ENCODE measurements at regions not wholly inside any gene's neighbourhood (a gene's known extent, or its start where the extent isn't known, plus 50 kb on each side); places are given as distances from the start of the nearest gene placed in this dataset.

DNA sequence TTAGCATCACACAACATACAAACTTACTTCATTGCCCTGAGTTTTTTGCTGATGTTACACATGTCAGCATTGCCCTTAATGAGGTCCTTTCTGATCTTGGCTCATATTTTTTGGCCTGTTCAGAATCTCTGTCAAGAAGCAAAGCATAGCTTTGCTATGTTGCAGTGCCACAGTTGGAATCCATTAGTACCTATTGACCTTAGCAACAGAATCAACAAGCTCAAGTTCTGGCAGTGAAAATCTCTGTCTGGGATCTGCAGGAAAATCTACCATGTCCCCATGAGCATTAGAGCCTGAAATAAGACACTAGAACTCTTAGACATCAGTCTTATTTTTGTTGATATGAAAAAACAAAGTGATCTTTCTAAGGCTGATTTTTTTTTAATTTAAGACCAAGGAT lies 105.6 kb upstream of the FHL2 start:
- no peak overlapping the region for H3K27ac Mint-ChIP-seq
- no peak overlapping the region for H3K4me3 Mint-ChIP-seq
- peaks cover 7% of the 10 kb centered on the region for H3K27me3 Mint-ChIP-seq
- H3K9me3 Mint-ChIP-seq: peaks cover 0 to 7% (median 3%) of the 10 kb centered on the region in 7 donors
- Histone ChIP-seq H3K4me1 (ENCODE audit: control insufficient read depth, insufficient read depth, low read length, poor library complexity, severe bottlenecking) (no peaks in the 10 kb centered on the region), H3K27me3 (ENCODE audit: control insufficient read depth, insufficient read depth, low read length) (peaks cover 5% of the 10 kb centered on the region), H3K9me3 (ENCODE audit: control insufficient read depth in 2 of 2, low read length in 2 of 2) (no peaks in the 10 kb centered on the region), H3K27ac (ENCODE audit: insufficient read depth, low read length, poor library complexity, severe bottlenecking) (no peak overlapping the region), H3K4me3 (ENCODE audit: low read depth, low read length) (no peak overlapping the region), H3K36me3 (ENCODE audit: control insufficient read depth, insufficient read depth, low read length) (no peaks in the 10 kb centered on the region)
- H3K36me3 Mint-ChIP-seq: no peaks in the 10 kb centered on the region
- no peaks in the 10 kb centered on the region for H3K4me1 Mint-ChIP-seq
- no peak for DNase-seq
- ATAC-seq (ENCODE audit: low read depth in 2 of 2): no peak

DNA sequence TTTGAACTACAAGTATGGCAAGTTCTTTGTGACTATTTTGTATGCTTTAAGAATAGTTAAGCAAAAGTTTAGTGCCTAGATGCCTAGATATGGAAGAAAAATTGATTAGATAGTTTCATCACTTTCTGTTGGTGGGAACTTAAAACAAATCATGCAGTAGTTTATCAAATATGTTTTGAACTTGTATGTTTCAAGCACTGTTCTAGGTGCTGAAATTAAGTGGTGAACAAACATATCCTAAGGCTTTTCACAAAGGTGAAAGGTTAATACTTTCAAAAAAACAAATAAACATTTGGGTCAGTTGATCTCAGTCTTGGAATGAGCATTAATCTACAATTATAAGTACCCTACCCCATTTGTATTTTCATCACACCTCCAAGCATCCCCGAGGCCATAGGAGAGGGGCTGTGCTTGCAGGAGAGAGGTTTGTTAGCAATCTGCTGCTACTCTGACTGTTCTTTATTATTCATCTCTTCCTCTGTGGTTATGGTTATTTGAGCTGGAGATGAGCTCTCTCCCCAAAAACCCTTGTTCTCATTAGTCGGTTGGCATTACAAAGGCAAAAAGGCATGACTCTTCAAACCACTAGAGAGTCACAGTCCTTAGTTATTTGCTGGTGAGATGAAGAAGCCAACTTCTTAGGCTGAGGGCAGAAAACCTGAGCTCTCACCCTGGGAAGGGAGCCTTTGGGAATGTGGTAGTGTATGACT lies 103.9 kb upstream of the FHL2 start:
- Mint-ChIP-seq H3K36me3 (no peaks in the 10 kb centered on the region), H3K4me1 (no peaks in the 10 kb centered on the region), H3K9me3 (peaks cover 0 to 7% (median 3%) of the 10 kb centered on the region in 7 donors), H3K27ac (no peak overlapping the region), H3K4me3 (no peak overlapping the region), H3K27me3 (peaks cover 7% of the 10 kb centered on the region)
- H3K36me3 ChIP-seq (ENCODE audit: control insufficient read depth, insufficient read depth, low read length): no peaks in the 10 kb centered on the region
- ATAC-seq (ENCODE audit: low read depth in 2 of 2) (no peak), DNase-seq (no peak)
- peaks cover 5% of the 10 kb centered on the region for H3K27me3 ChIP-seq (ENCODE audit: control insufficient read depth, insufficient read depth, low read length)
- H3K4me1 ChIP-seq (ENCODE audit: control insufficient read depth, insufficient read depth, low read length, poor library complexity, severe bottlenecking): no peaks in the 10 kb centered on the region
- no peaks in the 10 kb centered on the region for H3K9me3 ChIP-seq (ENCODE audit: control insufficient read depth in 2 of 2, low read length in 2 of 2)
- H3K27ac ChIP-seq (ENCODE audit: insufficient read depth, low read length, poor library complexity, severe bottlenecking): no peak overlapping the region
- no peak overlapping the region for H3K4me3 ChIP-seq (ENCODE audit: low read depth, low read length)

DNA sequence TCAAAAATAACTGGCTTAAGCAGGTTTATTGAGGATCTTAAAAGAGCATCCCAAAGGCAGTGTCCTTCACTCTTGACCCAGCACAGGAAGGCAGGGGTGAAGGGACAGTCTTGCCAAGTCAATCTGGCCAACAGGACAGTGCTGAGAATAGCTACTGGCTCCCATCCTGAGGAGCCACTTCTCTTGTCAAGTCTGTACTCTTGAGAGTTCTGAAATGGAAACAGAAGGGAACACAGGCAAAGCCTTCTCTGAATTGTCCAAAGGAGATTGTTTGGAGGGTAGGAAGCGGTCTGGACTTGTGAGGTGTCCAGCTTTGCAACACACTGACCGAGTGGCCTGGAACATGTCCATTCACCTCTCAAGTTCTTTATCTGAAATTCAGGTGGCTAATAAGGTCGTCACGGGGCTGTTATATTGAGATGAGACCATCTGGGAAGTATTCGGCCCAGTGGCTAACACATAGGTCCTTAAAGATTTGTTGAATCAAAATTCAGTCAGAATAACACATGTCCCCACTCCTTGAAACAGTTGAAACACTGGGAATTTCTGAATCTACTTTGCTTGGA lies 99.5 kb upstream of the FHL2 start:
- H3K27ac Mint-ChIP-seq: no peak overlapping the region
- Histone ChIP-seq H3K4me3 (ENCODE audit: low read depth, low read length) (no peak overlapping the region), H3K27me3 (ENCODE audit: control insufficient read depth, insufficient read depth, low read length) (peaks cover 8% of the 10 kb centered on the region), H3K9me3 (ENCODE audit: control insufficient read depth in 2 of 2, low read length in 2 of 2) (peaks cover 0 to 2% of the 10 kb centered on the region in 2 experiments), H3K4me1 (ENCODE audit: control insufficient read depth, insufficient read depth, low read length, poor library complexity, severe bottlenecking) (no peaks in the 10 kb centered on the region), H3K36me3 (ENCODE audit: control insufficient read depth, insufficient read depth, low read length) (no peaks in the 10 kb centered on the region), H3K27ac (ENCODE audit: insufficient read depth, low read length, poor library complexity, severe bottlenecking) (no peak overlapping the region)
- no peaks in the 10 kb centered on the region for H3K4me1 Mint-ChIP-seq
- no peak overlapping the region for H3K4me3 Mint-ChIP-seq
- no peak for DNase-seq
- peaks cover 0 to 11% (median 7%) of the 10 kb centered on the region in 7 donors for H3K9me3 Mint-ChIP-seq
- H3K36me3 Mint-ChIP-seq: no peaks in the 10 kb centered on the region
- no peak for ATAC-seq (ENCODE audit: low read depth in 2 of 2)
- peaks cover 30% of the 10 kb centered on the region for H3K27me3 Mint-ChIP-seq

DNA sequence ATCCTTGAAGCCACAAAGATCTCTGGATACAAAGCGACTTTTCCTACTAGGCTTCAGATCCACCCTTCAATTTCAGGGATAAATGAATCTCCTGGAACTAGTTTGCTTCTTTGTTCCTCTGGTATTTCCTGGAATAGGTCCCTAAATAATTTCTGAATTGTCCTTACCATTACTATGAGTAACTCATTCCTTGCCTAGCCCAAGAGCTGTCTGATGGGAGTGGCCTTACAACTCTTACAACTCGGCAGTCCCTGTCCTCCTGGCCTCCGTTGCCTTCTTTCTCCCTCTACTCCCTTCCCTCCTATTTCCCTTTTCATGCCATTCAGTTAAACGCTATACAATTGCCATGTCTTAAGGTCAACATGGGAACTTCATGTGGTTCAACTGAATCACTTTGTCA lies 98.2 kb upstream of the FHL2 start:
- H3K4me1 Mint-ChIP-seq: no peaks in the 10 kb centered on the region
- H3K36me3 Mint-ChIP-seq: peaks cover 6% of the 10 kb centered on the region
- H3K27ac Mint-ChIP-seq: no peak overlapping the region
- H3K4me3 Mint-ChIP-seq: no peak overlapping the region
- Histone ChIP-seq H3K9me3 (ENCODE audit: control insufficient read depth in 2 of 2, low read length in 2 of 2) (peaks cover 9 to 11% of the 10 kb centered on the region in 2 experiments), H3K36me3 (ENCODE audit: control insufficient read depth, insufficient read depth, low read length) (no peaks in the 10 kb centered on the region), H3K27me3 (ENCODE audit: control insufficient read depth, insufficient read depth, low read length) (peaks cover 8% of the 10 kb centered on the region), H3K4me1 (ENCODE audit: control insufficient read depth, insufficient read depth, low read length, poor library complexity, severe bottlenecking) (no peaks in the 10 kb centered on the region), H3K27ac (ENCODE audit: insufficient read depth, low read length, poor library complexity, severe bottlenecking) (no peak overlapping the region), H3K4me3 (ENCODE audit: low read depth, low read length) (no peak overlapping the region)
- peaks cover 0 to 20% (median 9%) of the 10 kb centered on the region in 7 donors for H3K9me3 Mint-ChIP-seq
- no peak for DNase-seq
- H3K27me3 Mint-ChIP-seq: peaks cover 35% of the 10 kb centered on the region
- no peak for ATAC-seq (ENCODE audit: low read depth in 2 of 2)

DNA sequence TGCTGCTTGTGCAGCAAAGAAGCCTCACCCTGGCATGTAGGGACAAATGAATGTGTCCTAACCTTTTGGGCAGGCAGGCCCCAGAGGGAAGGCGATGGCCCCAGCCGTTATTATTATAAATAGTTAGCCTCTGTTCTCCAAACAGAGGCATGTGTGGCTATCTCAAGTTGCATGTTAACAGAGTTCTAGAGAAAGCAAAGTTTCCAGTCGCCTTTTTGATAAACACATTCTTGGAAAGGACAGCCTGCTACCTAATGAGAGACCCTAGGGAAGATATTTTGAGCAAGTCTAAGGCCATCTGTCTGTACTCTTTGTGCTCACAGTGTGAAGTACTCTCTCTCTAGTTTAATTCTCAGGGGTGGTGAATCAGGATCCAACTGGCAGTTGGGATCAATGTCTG lies 97.4 kb upstream of the FHL2 start:
- no peaks in the 10 kb centered on the region for H3K4me1 ChIP-seq (ENCODE audit: control insufficient read depth, insufficient read depth, low read length, poor library complexity, severe bottlenecking)
- no peak for DNase-seq
- no peaks in the 10 kb centered on the region for H3K4me1 Mint-ChIP-seq
- H3K27ac ChIP-seq (ENCODE audit: insufficient read depth, low read length, poor library complexity, severe bottlenecking): no peak overlapping the region
- H3K27me3 ChIP-seq (ENCODE audit: control insufficient read depth, insufficient read depth, low read length): peaks cover 8% of the 10 kb centered on the region
- H3K36me3 ChIP-seq (ENCODE audit: control insufficient read depth, insufficient read depth, low read length): no peaks in the 10 kb centered on the region
- H3K27ac Mint-ChIP-seq: no peak overlapping the region
- H3K9me3 Mint-ChIP-seq: peaks cover 0 to 19% (median 13%) of the 10 kb centered on the region in 7 donors
- peaks cover 32% of the 10 kb centered on the region for H3K27me3 Mint-ChIP-seq
- ATAC-seq (ENCODE audit: low read depth in 2 of 2): no peak
- H3K4me3 ChIP-seq (ENCODE audit: low read depth, low read length): no peak overlapping the region
- H3K9me3 ChIP-seq (ENCODE audit: control insufficient read depth in 2 of 2, low read length in 2 of 2): peaks cover 9 to 11% of the 10 kb centered on the region in 2 experiments
- peaks cover 6% of the 10 kb centered on the region for H3K36me3 Mint-ChIP-seq
- no peak overlapping the region for H3K4me3 Mint-ChIP-seq

DNA sequence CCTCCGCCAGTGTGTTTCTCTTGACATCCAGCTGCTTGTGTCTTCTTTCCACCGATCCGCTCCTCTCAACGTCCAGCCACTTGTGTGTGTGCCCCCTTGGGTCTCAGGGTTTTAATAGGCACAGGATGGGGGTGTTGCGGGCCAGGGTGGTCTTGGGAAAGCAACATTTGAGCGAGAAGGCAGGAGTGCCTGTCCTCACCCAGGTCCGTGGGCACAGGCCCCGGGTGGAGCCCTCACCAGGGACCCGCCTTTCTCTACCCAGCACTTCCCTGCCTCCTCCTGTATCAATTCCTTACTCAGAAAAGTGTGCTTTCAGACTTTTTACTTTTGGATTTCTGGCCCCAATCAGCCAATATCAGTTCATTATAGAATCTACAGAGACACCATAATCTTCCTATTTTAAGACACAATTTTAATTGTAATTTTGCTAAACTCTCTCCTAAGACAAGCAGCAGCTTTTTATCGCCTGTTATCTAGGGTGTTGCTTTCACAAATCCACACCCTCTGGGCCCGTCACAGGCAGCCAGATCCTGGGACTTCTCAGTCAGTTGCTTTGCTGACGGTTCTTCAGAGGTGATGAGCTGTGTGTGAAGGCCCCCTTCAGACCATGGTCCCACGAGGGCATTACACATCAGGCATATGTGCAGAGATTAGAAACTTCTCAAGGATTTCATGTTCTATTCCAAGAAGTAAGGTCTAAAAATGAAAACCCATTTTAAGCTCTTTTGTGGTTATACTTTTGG lies 96.0 kb upstream of the FHL2 start:
- Mint-ChIP-seq H3K9me3 (peaks cover 0 to 15% (median 7%) of the 10 kb centered on the region in 7 donors), H3K27ac (no peak overlapping the region), H3K4me1 (no peaks in the 10 kb centered on the region), H3K36me3 (peaks cover 6% of the 10 kb centered on the region), H3K4me3 (no peak overlapping the region), H3K27me3 (peaks cover 34% of the 10 kb centered on the region)
- Histone ChIP-seq H3K4me3 (ENCODE audit: low read depth, low read length) (no peak overlapping the region), H3K9me3 (ENCODE audit: control insufficient read depth in 2 of 2, low read length in 2 of 2) (peaks cover 9 to 11% of the 10 kb centered on the region in 2 experiments), H3K4me1 (ENCODE audit: control insufficient read depth, insufficient read depth, low read length, poor library complexity, severe bottlenecking) (no peaks in the 10 kb centered on the region), H3K27ac (ENCODE audit: insufficient read depth, low read length, poor library complexity, severe bottlenecking) (no peak overlapping the region), H3K27me3 (ENCODE audit: control insufficient read depth, insufficient read depth, low read length) (peaks cover 8% of the 10 kb centered on the region), H3K36me3 (ENCODE audit: control insufficient read depth, insufficient read depth, low read length) (no peaks in the 10 kb centered on the region)
- ATAC-seq (ENCODE audit: low read depth in 2 of 2) (no peak), DNase-seq (no peak)

DNA sequence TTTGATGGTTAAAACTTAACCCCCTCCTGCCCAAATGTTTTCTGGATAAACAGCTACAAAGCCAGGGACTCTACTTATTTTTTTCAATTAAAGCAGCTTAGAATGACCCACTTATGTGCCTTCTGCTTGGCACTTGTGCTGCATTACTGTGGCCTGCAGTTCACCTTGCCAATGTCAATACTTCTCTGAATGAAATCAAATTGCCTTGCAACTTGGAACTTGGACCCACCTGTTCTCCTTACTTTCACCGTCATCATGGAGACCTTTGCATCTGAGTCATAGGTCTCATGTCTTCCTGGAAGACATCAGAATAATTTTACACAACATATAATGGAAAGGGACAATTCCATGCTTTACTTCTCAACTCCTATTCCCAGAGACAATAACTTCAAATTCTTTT lies 92.1 kb upstream of the FHL2 start:
- H3K9me3 ChIP-seq (ENCODE audit: control insufficient read depth in 2 of 2, low read length in 2 of 2): peaks cover 9 to 11% of the 10 kb centered on the region in 2 experiments
- Mint-ChIP-seq H3K27me3 (peaks cover 37% of the 10 kb centered on the region), H3K9me3 (peaks cover 0 to 15% (median 7%) of the 10 kb centered on the region in 7 donors), H3K36me3 (peaks cover 6% of the 10 kb centered on the region), H3K4me3 (no peak overlapping the region), H3K4me1 (no peaks in the 10 kb centered on the region), H3K27ac (no peak overlapping the region)
- ATAC-seq (ENCODE audit: low read depth in 2 of 2): no peak
- no peak overlapping the region for H3K27ac ChIP-seq (ENCODE audit: insufficient read depth, low read length, poor library complexity, severe bottlenecking)
- DNase-seq: no peak
- H3K27me3 ChIP-seq (ENCODE audit: control insufficient read depth, insufficient read depth, low read length): no peaks in the 10 kb centered on the region
- no peaks in the 10 kb centered on the region for H3K4me1 ChIP-seq (ENCODE audit: control insufficient read depth, insufficient read depth, low read length, poor library complexity, severe bottlenecking)
- no peaks in the 10 kb centered on the region for H3K36me3 ChIP-seq (ENCODE audit: control insufficient read depth, insufficient read depth, low read length)
- no peak overlapping the region for H3K4me3 ChIP-seq (ENCODE audit: low read depth, low read length)
